Progenitor cell of endocrine pancreas (in vitro differentiated cells): ENCODE measurements at regions not wholly inside any gene's neighbourhood (a gene's known extent, or its start where the extent isn't known, plus 50 kb on each side); places are given as distances from the start of the nearest gene placed in this dataset.

ENCODE experiments used
- DNase-seq: peaks from one replicate; pipeline ENCODE4 v3.0.0; 2021; ENCODE audit warnings: low spot score; ENCODE audit not compliant: unreplicated experiment
- H3K27ac Mint-ChIP-seq: 2 replicates; pipeline ENCODE4 v1.8.0; 2021; ENCODE audit warnings: mild to moderate bottlenecking, moderate library complexity, mixed read lengths
- H3K27me3 Mint-ChIP-seq: 2 replicates; pipeline ENCODE4 v1.8.0; 2021; ENCODE audit warnings: mixed read lengths
- H3K36me3 Mint-ChIP-seq: 2 replicates; pipeline ENCODE4 v1.8.0; 2022; ENCODE audit warnings: mixed read lengths; ENCODE audit not compliant: insufficient read depth
- H3K4me1 Mint-ChIP-seq: 2 replicates; pipeline ENCODE4 v1.8.0; 2021; ENCODE audit warnings: low read depth, mixed read lengths
- H3K4me3 Mint-ChIP-seq: 2 replicates; pipeline ENCODE4 v1.8.0; 2021; ENCODE audit warnings: low read depth, mild to moderate bottlenecking, moderate library complexity, mixed read lengths
- H3K9me3 Mint-ChIP-seq: 2 replicates; pipeline ENCODE4 v1.8.0; 2021; ENCODE audit warnings: low read depth, mixed read lengths
- TF ChIP-seq, protein P1 (sequence below): fragments of 200-600 bp; sonication (generic); IDR thresholded peaks from one replicate; pipeline ENCODE4 v1.5.0; 2021; ENCODE audit warnings: antibody characterized with exemption, mild to moderate bottlenecking; ENCODE audit not compliant: unreplicated experiment

DNA sequence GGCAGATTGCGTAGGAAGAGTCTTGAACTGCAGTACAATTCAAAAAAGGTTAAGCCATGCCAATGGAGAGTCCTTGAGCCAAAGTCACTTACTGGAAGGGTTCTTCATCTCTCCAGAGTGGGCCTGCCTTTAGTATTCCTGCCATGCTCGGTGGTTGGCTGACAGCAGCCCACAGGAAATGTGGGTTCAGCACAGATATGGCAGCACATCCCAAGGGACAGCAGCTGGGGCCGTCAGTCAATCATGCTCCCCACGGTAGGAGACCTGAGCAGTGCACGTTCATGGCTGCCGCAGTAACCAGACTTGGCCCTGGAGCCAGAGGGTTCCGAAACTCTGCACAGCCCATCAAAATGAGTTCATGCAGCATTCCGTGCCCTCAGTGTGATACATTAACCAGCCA, 63.6 kb upstream of the SIRPA start:
- peaks cover 14% of the 10 kb centered on the region for H3K4me1 Mint-ChIP-seq
- H3K27me3 Mint-ChIP-seq = peaks cover 25% of the 10 kb centered on the region
- no peak overlapping the region for H3K4me3 Mint-ChIP-seq
- TF ChIP-seq, protein P1, sequence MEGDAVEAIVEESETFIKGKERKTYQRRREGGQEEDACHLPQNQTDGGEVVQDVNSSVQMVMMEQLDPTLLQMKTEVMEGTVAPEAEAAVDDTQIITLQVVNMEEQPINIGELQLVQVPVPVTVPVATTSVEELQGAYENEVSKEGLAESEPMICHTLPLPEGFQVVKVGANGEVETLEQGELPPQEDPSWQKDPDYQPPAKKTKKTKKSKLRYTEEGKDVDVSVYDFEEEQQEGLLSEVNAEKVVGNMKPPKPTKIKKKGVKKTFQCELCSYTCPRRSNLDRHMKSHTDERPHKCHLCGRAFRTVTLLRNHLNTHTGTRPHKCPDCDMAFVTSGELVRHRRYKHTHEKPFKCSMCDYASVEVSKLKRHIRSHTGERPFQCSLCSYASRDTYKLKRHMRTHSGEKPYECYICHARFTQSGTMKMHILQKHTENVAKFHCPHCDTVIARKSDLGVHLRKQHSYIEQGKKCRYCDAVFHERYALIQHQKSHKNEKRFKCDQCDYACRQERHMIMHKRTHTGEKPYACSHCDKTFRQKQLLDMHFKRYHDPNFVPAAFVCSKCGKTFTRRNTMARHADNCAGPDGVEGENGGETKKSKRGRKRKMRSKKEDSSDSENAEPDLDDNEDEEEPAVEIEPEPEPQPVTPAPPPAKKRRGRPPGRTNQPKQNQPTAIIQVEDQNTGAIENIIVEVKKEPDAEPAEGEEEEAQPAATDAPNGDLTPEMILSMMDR = no peak
- peak overlapping the region; percentile 44 for H3K27ac Mint-ChIP-seq
- DNase-seq = no peak
- H3K36me3 Mint-ChIP-seq = no peaks in the 10 kb centered on the region
- H3K9me3 Mint-ChIP-seq = no peaks in the 10 kb centered on the region

DNA sequence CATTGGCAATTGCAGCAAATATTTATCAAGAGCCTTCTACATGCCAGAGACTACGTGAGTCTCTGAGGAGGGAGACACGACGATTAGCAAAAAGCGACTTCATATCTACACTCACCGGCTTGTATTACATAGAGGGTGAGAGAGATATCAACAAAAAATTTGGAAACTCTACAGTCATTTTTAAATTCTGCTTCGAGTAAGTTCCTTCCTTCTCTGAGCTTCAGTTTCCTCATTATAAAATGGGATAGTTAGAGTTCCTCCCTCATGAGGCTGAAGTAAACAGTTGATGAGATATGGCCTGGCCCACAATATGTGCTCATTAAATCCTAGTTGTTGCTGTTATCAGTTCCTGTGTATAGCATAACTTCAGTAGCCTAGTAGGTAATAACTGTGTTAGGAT, 64.1 kb upstream of the SIRPA start:
- H3K4me3 Mint-ChIP-seq = no peak overlapping the region
- H3K27me3 Mint-ChIP-seq = peaks cover 20% of the 10 kb centered on the region
- peaks cover 14% of the 10 kb centered on the region for H3K4me1 Mint-ChIP-seq
- peak overlapping the region; percentile 44 for H3K27ac Mint-ChIP-seq
- H3K9me3 Mint-ChIP-seq = no peaks in the 10 kb centered on the region
- TF ChIP-seq, protein P1 = no peak
- no peak for DNase-seq
- no peaks in the 10 kb centered on the region for H3K36me3 Mint-ChIP-seq

DNA sequence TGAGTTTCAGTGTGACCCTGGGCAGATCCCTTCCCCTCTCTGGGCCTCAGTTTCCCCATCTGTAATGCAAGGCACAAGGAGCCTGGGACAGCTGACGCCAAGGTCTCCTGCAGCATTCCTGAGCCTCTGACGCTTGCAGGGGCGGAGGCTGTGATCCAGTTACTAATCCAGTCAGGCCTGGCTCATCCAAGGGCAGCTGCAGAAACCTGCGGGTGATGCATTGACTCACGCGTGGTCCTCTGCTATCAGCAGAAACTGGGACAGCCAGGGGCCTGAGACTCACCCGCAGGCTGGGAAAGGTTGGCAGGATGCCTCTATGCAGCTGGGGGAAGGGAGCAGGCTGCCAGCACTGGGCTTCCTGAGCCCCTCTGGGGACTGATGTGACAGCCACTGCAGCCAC, 65.0 kb upstream of the SIRPA start:
- H3K27me3 Mint-ChIP-seq = peaks cover 17% of the 10 kb centered on the region
- peaks cover 14% of the 10 kb centered on the region for H3K4me1 Mint-ChIP-seq
- TF ChIP-seq, protein P1 = no peak
- H3K9me3 Mint-ChIP-seq = no peaks in the 10 kb centered on the region
- H3K36me3 Mint-ChIP-seq = no peaks in the 10 kb centered on the region
- no peak overlapping the region for H3K27ac Mint-ChIP-seq
- DNase-seq = no peak
- H3K4me3 Mint-ChIP-seq = no peak overlapping the region

DNA sequence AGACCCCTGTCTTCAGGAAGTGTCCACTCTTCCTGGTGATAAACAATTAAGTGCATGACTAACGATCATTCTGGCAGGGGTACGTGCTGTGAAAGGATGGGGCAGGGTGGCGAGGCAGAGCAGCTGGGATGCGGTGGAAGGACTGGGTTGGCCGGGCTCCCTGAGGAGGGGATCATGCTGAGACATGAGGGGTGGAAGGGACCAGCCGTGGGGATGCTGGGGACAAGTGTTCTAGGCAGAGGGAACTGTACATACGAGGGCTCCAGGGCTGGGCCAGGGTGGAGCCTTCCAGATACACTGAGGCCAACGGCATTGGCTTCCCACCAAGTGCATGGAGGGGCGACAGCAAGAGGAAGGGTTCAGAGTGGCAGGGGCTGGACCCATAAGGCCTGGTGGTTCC, 65.7 kb upstream of the SIRPA start:
- Mint-ChIP-seq H3K36me3 (no peaks in the 10 kb centered on the region), H3K27me3 (peaks cover 17% of the 10 kb centered on the region), H3K4me1 (peaks cover 18% of the 10 kb centered on the region), H3K27ac (no peak overlapping the region), H3K9me3 (no peaks in the 10 kb centered on the region), H3K4me3 (no peak overlapping the region)
- TF ChIP-seq, protein P1 = no peak
- DNase-seq = no peak

DNA sequence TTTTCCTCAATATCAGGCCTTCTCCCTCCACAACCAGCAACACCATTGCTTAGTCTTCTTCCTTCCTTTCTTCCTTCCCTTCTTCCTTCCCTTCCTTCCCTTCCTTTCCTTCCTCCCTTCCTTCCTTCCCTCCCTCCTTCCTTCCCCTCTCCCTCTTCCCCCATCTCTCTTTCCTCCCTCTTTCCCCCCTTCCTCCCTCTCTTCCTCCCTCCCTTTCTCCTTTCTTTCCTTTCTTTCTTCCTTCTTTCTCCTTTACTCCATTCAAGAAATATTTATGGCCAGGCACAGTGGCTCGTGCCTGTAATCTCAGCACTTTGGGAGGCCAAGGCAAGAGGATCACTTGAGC, 66.4 kb upstream of the SIRPA start:
- peak overlapping the region; percentile 95 for H3K27ac Mint-ChIP-seq
- peaks cover 21% of the 10 kb centered on the region for H3K4me1 Mint-ChIP-seq

More for the DNA sequence above, 66.4 kb upstream of the SIRPA start:
- Mint-ChIP-seq H3K27me3 (peaks cover 13% of the 10 kb centered on the region), H3K36me3 (no peaks in the 10 kb centered on the region), H3K9me3 (no peaks in the 10 kb centered on the region), H3K4me3 (no peak overlapping the region)
- no peak for DNase-seq
- TF ChIP-seq, protein P1 = no peak
